Neural cell (in vitro differentiated cells): ENCODE measurements at regions not wholly inside any gene's neighbourhood (a gene's known extent, or its start where the extent isn't known, plus 50 kb on each side); places are given as distances from the start of the nearest gene placed in this dataset.

Experiments used
- H2AFZ ChIP-seq: fragments of 200-600, 300-800 bp; sonication (generic), shearing (Covaris generic); 2 replicates; pipeline ENCODE4 v1.6.0; 2014; ENCODE audit warnings: low read depth, mild to moderate bottlenecking, antibody characterized with exemption, low read length, moderate library complexity
- H3F3A ChIP-seq: fragments of 200-600 bp; shearing (Covaris generic); 2 replicates; pipeline ENCODE4 v1.6.1; 2016; ENCODE audit warnings: mild to moderate bottlenecking, moderate library complexity, mixed read lengths, antibody characterized with exemption, low read length; ENCODE audit not compliant: insufficient read depth, poor library complexity, severe bottlenecking
- H3K27ac ChIP-seq: fragments of 200-600, 300-800 bp; sonication (generic), shearing (Covaris generic); 2 replicates; pipeline ENCODE4 v1.5.1; 2014; ENCODE audit warnings: mild to moderate bottlenecking, low read length, moderate library complexity
- H3K27me3 ChIP-seq: fragments of 300-800, 200-600 bp; sonication (generic), shearing (Covaris generic); 2 replicates; pipeline ENCODE4 v1.6.0; 2014; ENCODE audit warnings: mild to moderate bottlenecking, low read depth, low read length, moderate library complexity; ENCODE audit not compliant: insufficient read depth
- H3K36me3 ChIP-seq: fragments of 300-800, 200-600 bp; sonication (generic), shearing (Covaris generic); 2 replicates; pipeline ENCODE4 v1.5.1; 2014; ENCODE audit warnings: mild to moderate bottlenecking, antibody characterized with exemption, low read length, moderate library complexity; ENCODE audit not compliant: insufficient read depth
- H3K4me2 ChIP-seq: fragments of 300-800, 200-600 bp; sonication (generic), shearing (Covaris generic); 2 replicates; pipeline ENCODE4 v1.6.0; 2014; ENCODE audit warnings: mild to moderate bottlenecking, low read length
- H3K4me3 ChIP-seq: fragments of 300-800, 200-600 bp; sonication (generic), shearing (Covaris generic); 2 replicates; pipeline ENCODE4 v1.5.1; 2014; ENCODE audit warnings: mild to moderate bottlenecking, low read length, moderate library complexity
- H3K79me2 ChIP-seq: fragments of 200-600 bp; shearing (Covaris generic); replicated peaks from 2 replicates; pipeline ENCODE4 v1.6.0; 2014; ENCODE audit warnings: mild to moderate bottlenecking, low read length, moderate library complexity; ENCODE audit not compliant: insufficient read depth
- H3K9ac ChIP-seq: fragments of 300-800, 200-600 bp; sonication (generic), shearing (Covaris generic); 2 replicates; pipeline ENCODE4 v1.6.1; 2016; ENCODE audit warnings: mild to moderate bottlenecking, low read length, mixed read lengths
- H3K9me2 ChIP-seq: fragments of 200-600 bp; shearing (Covaris generic); 2 replicates; pipeline ENCODE4 v1.6.1; 2016; ENCODE audit warnings: mild to moderate bottlenecking, low read length, mixed read lengths; ENCODE audit not compliant: insufficient read depth
- H3K9me3 ChIP-seq: fragments of 200-600, 300-800 bp; sonication (generic), shearing (Covaris generic); 2 replicates; pipeline ENCODE4 v1.6.1; 2016; ENCODE audit warnings: mild to moderate bottlenecking, mixed run types, low read length, moderate library complexity, mixed read lengths
- H4K20me1 ChIP-seq: fragments of 200-600 bp; shearing (Covaris generic); 2 replicates; pipeline ENCODE4 v1.6.1; 2016; ENCODE audit warnings: mild to moderate bottlenecking, mixed run types; ENCODE audit not compliant: insufficient read depth
- CTCF ChIP-seq: fragments of 450-650 bp; IDR thresholded peaks from 2 replicates; pipeline ENCODE4 v1.5.1; 2014; ENCODE audit warnings: antibody characterized with exemption, mild to moderate bottlenecking, moderate library complexity; ENCODE audit not compliant: poor library complexity, severe bottlenecking
- EP300 ChIP-seq: fragments of 450-650 bp; conservative IDR thresholded peaks from 2 replicates; pipeline ENCODE4 v1.6.1; 2014; ENCODE audit warnings: antibody characterized with exemption, mild to moderate bottlenecking, moderate library complexity; ENCODE audit not compliant: poor library complexity, severe bottlenecking
- EZH2 ChIP-seq: fragments of 200-600, 300-800 bp; shearing (Covaris generic), sonication (generic); IDR thresholded peaks from 2 replicates; pipeline ENCODE4 v1.6.1; 2014; ENCODE audit warnings: antibody characterized with exemption, low read length, borderline replicate concordance, mild to moderate bottlenecking; ENCODE audit not compliant: insufficient read depth, poor library complexity, severe bottlenecking
- MXI1 ChIP-seq: fragments of 450-650 bp; conservative IDR thresholded peaks from 2 replicates; pipeline ENCODE4 v1.6.1; 2014; ENCODE audit warnings: antibody characterized with exemption, mild to moderate bottlenecking; ENCODE audit not compliant: poor library complexity, severe bottlenecking
- POLR2AphosphoS5 ChIP-seq: IDR thresholded peaks from 2 replicates; pipeline ENCODE4 v1.6.1; 2012
- RAD21 ChIP-seq: fragments of 450-650 bp; conservative IDR thresholded peaks from 2 replicates; pipeline ENCODE4 v1.6.1; 2014; ENCODE audit warnings: antibody characterized with exemption, mild to moderate bottlenecking, moderate library complexity
- REST ChIP-seq: IDR thresholded peaks from 2 replicates; pipeline ENCODE4 v1.6.1; 2012; ENCODE audit warnings: borderline replicate concordance
- SMC3 ChIP-seq: fragments of 450-650 bp; conservative IDR thresholded peaks from 2 replicates; pipeline ENCODE4 v1.6.1; 2014; ENCODE audit warnings: antibody characterized with exemption, mild to moderate bottlenecking, moderate library complexity; ENCODE audit not compliant: poor library complexity
- TAF1 ChIP-seq: IDR thresholded peaks from 2 replicates; pipeline ENCODE4 v1.6.1; 2012; ENCODE audit warnings: low read depth

DNA sequence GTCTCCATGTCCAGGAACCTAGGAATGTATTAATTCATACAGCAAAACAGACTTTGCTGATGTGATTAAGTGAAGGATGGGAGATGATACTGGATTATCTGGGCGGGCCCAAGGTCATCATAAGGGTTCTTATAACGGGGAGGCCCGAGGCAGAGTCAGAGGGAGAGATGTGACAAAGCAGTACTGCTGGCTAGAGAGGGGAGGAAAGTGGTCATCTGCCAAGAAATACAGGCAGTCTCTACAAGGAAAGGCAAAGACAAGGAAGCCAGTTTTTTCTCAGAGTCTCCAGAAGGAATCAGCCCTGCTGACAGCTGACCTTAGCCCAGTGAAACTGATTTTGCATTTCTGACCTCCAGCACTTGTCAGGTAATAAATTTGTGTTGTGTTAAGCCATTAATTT, 66.2 kb upstream of the CORO2B start:
- H3K36me3 ChIP-seq: no peaks in the 10 kb centered on the region
- H3K9me2 ChIP-seq: no peaks in the 10 kb centered on the region
- no peaks in the 10 kb centered on the region for H3K79me2 ChIP-seq
- H3K9ac ChIP-seq: no peak overlapping the region
- no peak for TF ChIP-seq POLR2AphosphoS5
- TF ChIP-seq EP300: no peak
- no peak for TF ChIP-seq SMC3
- TF ChIP-seq RAD21: no peak
- no peak for TF ChIP-seq EZH2
- no peak for TF ChIP-seq REST
- TF ChIP-seq CTCF: no peak
- no peak for TF ChIP-seq MXI1
- TF ChIP-seq TAF1: no peak
- no peak overlapping the region for H2AFZ ChIP-seq
- H3K27me3 ChIP-seq: no peaks in the 10 kb centered on the region
- H3K4me3 ChIP-seq: no peak overlapping the region
- H3K9me3 ChIP-seq: no peaks in the 10 kb centered on the region
- H3K27ac ChIP-seq: no peak overlapping the region
- no peaks in the 10 kb centered on the region for H3F3A ChIP-seq
- no peaks in the 10 kb centered on the region for H4K20me1 ChIP-seq
- H3K4me2 ChIP-seq: no peak overlapping the region

GRCh38 chr15:68515371-68516095, 63.3 kb upstream of the CORO2B start:
- Histone ChIP-seq H3K79me2 (no peaks in the 10 kb centered on the region), H3K9ac (no peak overlapping the region), H3F3A (no peaks in the 10 kb centered on the region), H2AFZ (no peak overlapping the region), H3K36me3 (no peaks in the 10 kb centered on the region), H3K27me3 (no peaks in the 10 kb centered on the region), H3K9me3 (no peaks in the 10 kb centered on the region), H4K20me1 (no peaks in the 10 kb centered on the region), H3K4me2 (no peak overlapping the region), H3K27ac (no peak overlapping the region), H3K4me3 (no peak overlapping the region), H3K9me2 (no peaks in the 10 kb centered on the region)
- TF ChIP-seq CTCF (no peak), MXI1 (no peak), EZH2 (no peak), SMC3 (no peak), POLR2AphosphoS5 (no peak), RAD21 (no peak), EP300 (no peak), REST (no peak), TAF1 (no peak)
